ENCODE measurements at regions not wholly inside any gene's neighbourhood (a gene's known extent, or its start where the extent isn't known, plus 50 kb on each side); places are given as distances from the start of the nearest gene placed in this dataset.

DNA sequence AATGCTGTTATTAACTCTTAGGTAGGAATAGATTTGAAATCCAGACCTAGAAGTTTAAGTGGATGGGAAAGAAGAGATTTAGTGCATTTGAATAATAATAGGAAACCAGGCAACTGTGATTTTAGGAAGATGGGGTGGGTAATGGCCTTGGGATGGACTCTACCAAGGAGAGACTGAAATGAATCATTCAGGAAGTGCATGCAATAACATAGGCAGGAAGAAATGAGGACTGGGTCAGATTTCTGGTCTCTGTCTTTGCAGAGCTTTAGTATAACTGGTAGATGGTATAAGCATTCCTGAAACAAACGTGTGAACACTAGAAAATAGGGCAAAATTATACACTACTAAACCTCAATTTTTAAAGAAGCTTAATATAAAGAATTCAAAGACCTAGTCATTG is 274.4 kb upstream of the CLINT1 start:
- Histone ChIP-seq H3K9ac (no peak overlapping the region), H2AFZ (peak overlapping the region; percentile 40; the same call in 1 of the 2 replicates), H3K9me2 (ENCODE audit: insufficient read depth) (no peaks in the 10 kb centered on the region), H3K79me2 (ENCODE audit: insufficient read depth) (no peaks in the 10 kb centered on the region), H3K4me3 (no peak overlapping the region), H3F3A (ENCODE audit: insufficient read depth) (0 out of 2 replicates have a peak, but pooled peaks cover under 1% of the 10 kb centered on the region), H3K27ac (no peak overlapping the region), H3K4me2 (ENCODE audit: unreplicated experiment) (peak overlapping the region; percentile 29), H3K36me3 (ENCODE audit: low read depth) (no peaks in the 10 kb centered on the region), H3K4me1 (ENCODE audit: insufficient read depth) (peaks cover 8% of the 10 kb centered on the region), H3K9me3 (ENCODE audit: low read depth) (no peaks in the 10 kb centered on the region), H4K20me1 (ENCODE audit: insufficient read depth) (no peaks in the 10 kb centered on the region), H3K27me3 (replicated peaks; ENCODE audit: insufficient read depth) (no peaks in the 10 kb centered on the region)
- WGBS, 2 experiments (ENCODE audit: low coverage in 1 of 2, low lambda C conversion rate in 2 of 2, missing lambda C conversion rate in 2 of 2): 33 to 50% methylated on average over 1 of the region's 1 CpG
- DNase-seq: peak; percentile 54
- no peak for TF ChIP-seq EZH2phosphoT487 (IDR thresholded peaks at IDR 0.05; ENCODE audit: insufficient read depth, low read depth)
- no peak for TF ChIP-seq EZH2 (IDR thresholded peaks at IDR 0.05; ENCODE audit: insufficient read depth, poor library complexity, severe bottlenecking)
- in situ Hi-C loops (cut with MboI): no loop called here

DNA sequence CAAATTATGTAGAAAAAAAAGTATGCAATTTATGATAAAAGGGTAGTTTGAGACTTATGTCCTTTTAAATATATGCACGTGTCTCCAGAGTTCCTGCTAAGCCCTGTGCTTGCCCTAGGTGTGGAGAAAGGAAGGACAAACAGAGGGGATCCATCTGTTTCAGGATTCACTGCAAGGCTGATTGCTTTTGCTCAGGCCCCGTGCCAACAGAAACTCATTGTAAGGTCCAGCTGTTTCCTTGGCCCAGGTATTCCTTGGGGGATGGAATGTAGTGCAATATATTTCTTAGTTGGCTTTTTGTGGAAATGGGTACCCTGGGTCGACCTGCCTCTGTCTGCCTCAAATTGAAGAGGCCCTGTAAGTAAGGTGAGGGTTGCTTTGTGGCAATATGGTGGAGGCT is 268.6 kb upstream of the CLINT1 start:
- Histone ChIP-seq H3K9ac (no peak overlapping the region), H3K4me1 (ENCODE audit: insufficient read depth) (0 out of 2 replicates have a peak, but pooled peaks cover 6% of the 10 kb centered on the region), H3K36me3 (ENCODE audit: low read depth) (no peaks in the 10 kb centered on the region), H2AFZ (no peak overlapping the region), H3F3A (ENCODE audit: insufficient read depth) (no peaks in the 10 kb centered on the region), H3K9me2 (ENCODE audit: insufficient read depth) (no peaks in the 10 kb centered on the region), H3K79me2 (ENCODE audit: insufficient read depth) (no peaks in the 10 kb centered on the region), H3K27ac (no peak overlapping the region), H4K20me1 (ENCODE audit: insufficient read depth) (no peaks in the 10 kb centered on the region), H3K27me3 (replicated peaks; ENCODE audit: insufficient read depth) (no peaks in the 10 kb centered on the region), H3K4me2 (ENCODE audit: unreplicated experiment) (no peak overlapping the region), H3K4me3 (no peak overlapping the region), H3K9me3 (ENCODE audit: low read depth) (no peaks in the 10 kb centered on the region)
- no peak for TF ChIP-seq EZH2 (IDR thresholded peaks at IDR 0.05; ENCODE audit: insufficient read depth, poor library complexity, severe bottlenecking)
- no peak for TF ChIP-seq EZH2phosphoT487 (IDR thresholded peaks at IDR 0.05; ENCODE audit: insufficient read depth, low read depth)
- 81 to 84% methylated on average over 3 of the region's 3 CpGs for WGBS, 2 experiments (ENCODE audit: low coverage in 1 of 2, low lambda C conversion rate in 2 of 2, missing lambda C conversion rate in 2 of 2)
- DNase-seq: no peak
- in situ Hi-C loops (cut with MboI): no loop called here

DNA sequence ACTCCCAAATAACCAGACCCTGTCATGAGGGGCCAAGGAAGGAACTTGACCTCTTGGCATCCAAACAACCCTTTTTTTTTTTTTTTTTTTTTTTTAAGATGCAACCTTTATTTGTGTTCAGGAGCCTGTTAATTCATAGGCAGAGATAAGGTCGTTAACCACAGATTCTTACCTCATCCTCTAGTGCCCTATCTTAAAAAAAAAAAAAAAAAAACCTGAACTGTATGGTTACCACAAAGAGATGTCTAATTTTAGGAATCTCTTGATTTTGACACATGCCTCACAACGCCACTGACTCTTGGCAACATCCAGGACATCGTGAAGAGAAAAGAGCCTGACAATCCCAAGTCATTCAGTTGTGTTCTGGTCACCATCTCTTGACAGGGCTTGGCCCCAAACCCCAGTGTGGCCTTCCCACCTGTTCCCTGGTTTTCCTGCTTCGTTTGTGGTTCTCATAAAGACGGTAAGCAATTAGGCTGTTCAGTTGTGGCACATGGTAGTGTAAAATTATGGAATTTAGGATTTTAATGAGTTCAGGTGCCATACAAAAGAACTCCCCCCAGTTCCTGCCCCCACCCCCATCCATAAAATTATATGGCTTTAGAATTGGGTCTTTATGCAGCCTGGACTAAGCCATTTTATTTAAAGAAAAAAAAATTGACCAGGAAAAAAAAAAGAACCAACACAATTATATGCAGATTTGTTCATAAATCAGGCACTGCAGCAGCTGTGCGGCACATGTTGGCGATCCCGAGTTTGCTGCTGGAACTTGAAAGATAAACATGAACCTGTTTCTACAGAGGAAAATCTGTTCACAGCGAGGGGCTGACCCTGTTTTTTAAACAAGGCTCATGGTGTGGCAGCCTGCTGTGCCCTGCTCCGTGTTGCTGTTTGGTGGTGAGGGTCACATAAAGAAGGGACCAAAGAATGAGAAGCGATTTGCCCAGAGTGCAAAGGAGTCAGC is 267.8 kb upstream of the CLINT1 start:
- DNase-seq: no peak
- H2AFZ ChIP-seq: no peak overlapping the region
- H3K27ac ChIP-seq: no peak overlapping the region
- no peak overlapping the region for H3K4me2 ChIP-seq (ENCODE audit: unreplicated experiment)
- 0 out of 2 replicates have a peak, but pooled peaks cover under 1% of the 10 kb centered on the region for H3F3A ChIP-seq (ENCODE audit: insufficient read depth)
- no peak overlapping the region for H3K9ac ChIP-seq
- no peaks in the 10 kb centered on the region for H3K79me2 ChIP-seq (ENCODE audit: insufficient read depth)
- no peak for TF ChIP-seq EZH2 (IDR thresholded peaks at IDR 0.05; ENCODE audit: insufficient read depth, poor library complexity, severe bottlenecking)
- no peak for TF ChIP-seq EZH2phosphoT487 (IDR thresholded peaks at IDR 0.05; ENCODE audit: insufficient read depth, low read depth)
- H3K9me2 ChIP-seq (ENCODE audit: insufficient read depth): no peaks in the 10 kb centered on the region
- H3K4me3 ChIP-seq: no peak overlapping the region
- H3K4me1 ChIP-seq (ENCODE audit: insufficient read depth): 0 out of 2 replicates have a peak, but pooled peaks cover 6% of the 10 kb centered on the region
- no peaks in the 10 kb centered on the region for H3K9me3 ChIP-seq (ENCODE audit: low read depth)
- H4K20me1 ChIP-seq (ENCODE audit: insufficient read depth): no peaks in the 10 kb centered on the region
- no peaks in the 10 kb centered on the region for H3K36me3 ChIP-seq (ENCODE audit: low read depth)
- 56 to 61% methylated on average over 11 of the region's 11 CpGs for WGBS, 2 experiments (ENCODE audit: low coverage in 1 of 2, low lambda C conversion rate in 2 of 2, missing lambda C conversion rate in 2 of 2)
- in situ Hi-C loops (cut with MboI): no loop called here
- H3K27me3 ChIP-seq (replicated peaks; ENCODE audit: insufficient read depth): no peaks in the 10 kb centered on the region

DNA sequence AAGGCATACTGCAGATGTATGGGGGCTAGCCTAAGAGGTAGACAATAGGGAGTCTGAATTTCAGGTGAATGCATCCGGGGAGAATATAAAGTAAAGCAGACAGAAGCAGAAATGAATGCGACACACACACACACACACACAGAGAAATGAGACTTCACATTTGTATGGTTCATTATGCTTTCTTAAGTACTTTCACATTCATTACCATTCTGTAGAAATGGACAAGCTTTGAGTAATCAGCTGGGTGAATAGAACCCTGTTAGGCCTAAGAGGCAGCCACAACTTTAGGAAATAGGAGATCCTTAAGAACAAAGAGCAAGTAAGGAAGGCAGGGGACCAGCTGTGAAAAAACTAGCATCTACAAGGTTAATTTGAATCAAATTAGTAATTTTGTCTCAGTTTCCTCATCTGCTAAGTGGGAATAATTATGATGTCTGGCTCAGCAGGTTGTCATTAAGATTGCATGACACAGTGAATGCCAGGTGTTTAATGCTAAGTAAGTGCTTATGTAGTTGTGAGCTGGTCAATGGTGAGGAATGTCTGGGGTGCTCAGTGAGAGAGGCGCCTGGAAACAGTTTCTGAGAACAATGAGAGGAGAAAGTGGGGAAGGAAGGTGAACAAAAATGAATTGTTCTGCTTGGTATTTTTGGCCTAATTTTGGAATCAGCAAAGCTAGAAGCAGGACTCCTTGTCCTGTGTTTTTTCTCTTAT is 265.8 kb upstream of the CLINT1 start:
- H3K36me3 ChIP-seq (ENCODE audit: low read depth): no peaks in the 10 kb centered on the region
- H3K79me2 ChIP-seq (ENCODE audit: insufficient read depth): no peaks in the 10 kb centered on the region
- WGBS, 2 experiments (ENCODE audit: low coverage in 1 of 2, low lambda C conversion rate in 2 of 2, missing lambda C conversion rate in 2 of 2): 99 to 100% methylated on average over 3 of the region's 3 CpGs
- in situ Hi-C loops (cut with MboI): no loop called here
- H3F3A ChIP-seq (ENCODE audit: insufficient read depth): peaks cover 19% of the 10 kb centered on the region
- H3K27ac ChIP-seq: no peak overlapping the region
- H3K9me2 ChIP-seq (ENCODE audit: insufficient read depth): no peaks in the 10 kb centered on the region
- no peak overlapping the region for H3K9ac ChIP-seq
- H3K9me3 ChIP-seq (ENCODE audit: low read depth): no peaks in the 10 kb centered on the region
- no peak for DNase-seq
- no peak overlapping the region for H3K4me3 ChIP-seq
- TF ChIP-seq EZH2phosphoT487 (IDR thresholded peaks at IDR 0.05; ENCODE audit: insufficient read depth, low read depth) (no peak), EZH2 (IDR thresholded peaks at IDR 0.05; ENCODE audit: insufficient read depth, poor library complexity, severe bottlenecking) (no peak)
- no peaks in the 10 kb centered on the region for H4K20me1 ChIP-seq (ENCODE audit: insufficient read depth)
- H3K27me3 ChIP-seq (replicated peaks; ENCODE audit: insufficient read depth): no peaks in the 10 kb centered on the region
- no peak overlapping the region for H3K4me2 ChIP-seq (ENCODE audit: unreplicated experiment)
- peak overlapping the region; percentile 24; the same call in 1 of the 2 replicates for H2AFZ ChIP-seq
- peaks cover 20% of the 10 kb centered on the region for H3K4me1 ChIP-seq (ENCODE audit: insufficient read depth)

Measured in GM23248 (cell line).